ENCODE measurements at regions not wholly inside any gene's neighbourhood (a gene's known extent, or its start where the extent isn't known, plus 50 kb on each side); places are given as distances from the start of the nearest gene placed in this dataset.

DNA sequence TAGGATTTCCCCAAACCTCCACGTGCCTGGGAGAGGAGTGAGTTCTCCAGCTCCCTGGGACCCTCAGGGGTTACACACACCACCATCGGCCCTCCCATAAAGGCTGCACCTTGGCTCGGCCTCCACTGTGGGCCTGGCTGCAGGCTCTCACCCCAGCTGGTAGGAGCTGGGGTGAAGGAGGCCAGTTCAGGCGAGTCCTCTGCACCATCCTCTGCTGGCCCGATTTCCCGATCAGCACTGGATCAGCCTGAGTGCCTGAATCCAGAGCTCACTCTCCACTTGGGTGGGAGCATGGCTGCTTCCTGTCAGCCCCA, 115.1 kb upstream of the RET start:
- ATAC-seq (ENCODE audit: low read depth) (no peak), DNase-seq (no peak)
- no peak overlapping the region for H3K27ac Mint-ChIP-seq
- Histone ChIP-seq H3K36me3 (replicated peaks in 1 of 2; ENCODE audit: control extremely low read depth in 1 of 2, control insufficient read depth in 1 of 2, extremely low read depth in 1 of 2, insufficient read depth in 2 of 2, low read length in 1 of 2) (no peaks in the 10 kb centered on the region), H3K9ac (ENCODE audit: low read length) (no peak overlapping the region), H3K9me3 (ENCODE audit: control extremely low read depth in 1 of 3, control insufficient read depth in 2 of 3, insufficient read depth in 1 of 3, low read length in 2 of 3) (no peaks in the 10 kb centered on the region), H3K4me1 (ENCODE audit: control insufficient read depth in 2 of 2, insufficient read depth in 2 of 2, low read length in 2 of 2) (no peaks in the 10 kb centered on the region), H2AFZ (ENCODE audit: insufficient read depth, low read depth, low read length, poor library complexity, severe bottlenecking) (no peak overlapping the region), H3K4me2 (replicated peaks; ENCODE audit: low read depth, low read length, poor library complexity, severe bottlenecking) (no peak overlapping the region), H4K20me1 (ENCODE audit: control insufficient read depth, insufficient read depth, low read length, poor library complexity, severe bottlenecking) (no peaks in the 10 kb centered on the region), H3K4me3 (ENCODE audit: control extremely low read depth in 1 of 5, extremely low read depth in 1 of 5, insufficient read depth in 1 of 5, low read depth in 2 of 5, low read length in 4 of 5) (no peak overlapping the region), H3K27me3 (replicated peaks in 1 of 4; ENCODE audit: control extremely low read depth in 1 of 4, control insufficient read depth in 3 of 4, insufficient read depth in 4 of 4, low read length in 3 of 4) (no peaks in the 10 kb centered on the region), H3K27ac (ENCODE audit: low read length in 2 of 2) (no peak overlapping the region), H3K79me2 (ENCODE audit: control insufficient read depth, insufficient read depth, low read length) (no peaks in the 10 kb centered on the region)
- H3K4me1 Mint-ChIP-seq: no peaks in the 10 kb centered on the region
- 87% methylated on average over 6 of the region's 6 CpGs for WGBS (ENCODE audit: insufficient coverage)
- H3K27me3 Mint-ChIP-seq: no peaks in the 10 kb centered on the region
- CTCF ChIA-PET: no interaction called here
- intact Hi-C loops (cut with micrococcal nuclease): no loop called here
- TF ChIP-seq EZH2 (IDR thresholded peaks at IDR 0.05; ENCODE audit: borderline replicate concordance, insufficient read depth, low read depth, low read length, poor library complexity, severe bottlenecking): no peak
- no peak overlapping the region for H3K4me3 Mint-ChIP-seq
- POLR2A ChIA-PET: no interaction called here
- peaks cover 3% of the 10 kb centered on the region for H3K9me3 Mint-ChIP-seq (ENCODE audit: insufficient read depth)

DNA sequence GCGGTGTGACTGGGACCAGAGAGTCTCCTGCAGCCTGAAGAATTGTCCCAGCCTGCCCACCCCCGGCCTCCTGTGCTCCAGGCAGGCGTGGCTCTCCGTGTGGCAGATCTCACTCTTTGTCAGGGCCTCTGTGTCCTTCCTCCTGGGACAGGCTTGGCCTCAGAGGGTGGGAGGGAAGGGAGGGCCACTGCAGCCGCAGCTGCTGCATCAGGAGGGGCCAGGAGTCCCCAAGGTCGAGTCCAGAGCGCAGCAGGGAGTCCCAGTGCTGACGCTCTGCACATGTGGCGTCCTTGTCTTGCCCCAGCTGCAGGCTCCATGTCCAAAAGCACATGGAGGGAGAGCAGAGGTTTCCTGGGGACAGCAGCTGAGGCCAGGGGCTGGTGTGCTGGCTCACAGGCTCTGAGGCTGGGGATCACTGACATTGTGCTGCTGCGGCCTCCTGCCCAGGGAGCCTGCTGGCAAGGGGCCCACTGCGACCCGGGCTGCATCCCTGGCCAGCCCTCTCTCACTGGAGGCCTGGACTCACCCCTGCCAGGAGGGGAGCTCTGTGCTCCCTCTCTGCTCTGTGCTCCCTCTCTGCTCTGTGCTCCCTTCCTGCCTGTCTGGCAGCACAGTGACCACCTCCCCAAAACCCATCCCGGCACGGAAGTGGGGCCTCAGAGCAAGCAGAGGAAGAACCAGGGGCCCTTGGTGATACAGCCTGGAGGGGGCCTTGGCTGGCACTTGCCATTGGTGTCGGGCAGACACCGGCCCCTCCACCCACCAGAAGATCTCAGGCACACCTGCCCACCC, 114.6 kb upstream of the RET start:
- Histone ChIP-seq H3K79me2 (ENCODE audit: control insufficient read depth, insufficient read depth, low read length) (no peaks in the 10 kb centered on the region), H3K9me3 (ENCODE audit: control extremely low read depth in 1 of 3, control insufficient read depth in 2 of 3, insufficient read depth in 1 of 3, low read length in 2 of 3) (no peaks in the 10 kb centered on the region), H2AFZ (ENCODE audit: insufficient read depth, low read depth, low read length, poor library complexity, severe bottlenecking) (no peak overlapping the region), H4K20me1 (ENCODE audit: control insufficient read depth, insufficient read depth, low read length, poor library complexity, severe bottlenecking) (no peaks in the 10 kb centered on the region), H3K4me3 (ENCODE audit: control extremely low read depth in 1 of 5, extremely low read depth in 1 of 5, insufficient read depth in 1 of 5, low read depth in 2 of 5, low read length in 4 of 5) (no peak overlapping the region), H3K9ac (ENCODE audit: low read length) (no peak overlapping the region), H3K4me1 (ENCODE audit: control insufficient read depth in 2 of 2, insufficient read depth in 2 of 2, low read length in 2 of 2) (no peaks in the 10 kb centered on the region), H3K27ac (ENCODE audit: low read length in 2 of 2) (no peak overlapping the region), H3K4me2 (replicated peaks; ENCODE audit: low read depth, low read length, poor library complexity, severe bottlenecking) (no peak overlapping the region), H3K27me3 (replicated peaks in 1 of 4; ENCODE audit: control extremely low read depth in 1 of 4, control insufficient read depth in 3 of 4, insufficient read depth in 4 of 4, low read length in 3 of 4) (no peaks in the 10 kb centered on the region), H3K36me3 (replicated peaks in 1 of 2; ENCODE audit: control extremely low read depth in 1 of 2, control insufficient read depth in 1 of 2, extremely low read depth in 1 of 2, insufficient read depth in 2 of 2, low read length in 1 of 2) (no peaks in the 10 kb centered on the region)
- ATAC-seq (ENCODE audit: low read depth) (no peak), DNase-seq (no peak)
- intact Hi-C loops (cut with micrococcal nuclease): no loop called here
- CTCF ChIA-PET: no interaction called here
- Mint-ChIP-seq H3K9me3 (ENCODE audit: insufficient read depth) (no peaks in the 10 kb centered on the region), H3K27me3 (no peaks in the 10 kb centered on the region), H3K4me3 (no peak overlapping the region), H3K27ac (no peak overlapping the region), H3K4me1 (no peaks in the 10 kb centered on the region)
- 80% methylated on average over 15 of the region's 16 CpGs for WGBS (ENCODE audit: insufficient coverage)
- TF ChIP-seq, protein P1, sequence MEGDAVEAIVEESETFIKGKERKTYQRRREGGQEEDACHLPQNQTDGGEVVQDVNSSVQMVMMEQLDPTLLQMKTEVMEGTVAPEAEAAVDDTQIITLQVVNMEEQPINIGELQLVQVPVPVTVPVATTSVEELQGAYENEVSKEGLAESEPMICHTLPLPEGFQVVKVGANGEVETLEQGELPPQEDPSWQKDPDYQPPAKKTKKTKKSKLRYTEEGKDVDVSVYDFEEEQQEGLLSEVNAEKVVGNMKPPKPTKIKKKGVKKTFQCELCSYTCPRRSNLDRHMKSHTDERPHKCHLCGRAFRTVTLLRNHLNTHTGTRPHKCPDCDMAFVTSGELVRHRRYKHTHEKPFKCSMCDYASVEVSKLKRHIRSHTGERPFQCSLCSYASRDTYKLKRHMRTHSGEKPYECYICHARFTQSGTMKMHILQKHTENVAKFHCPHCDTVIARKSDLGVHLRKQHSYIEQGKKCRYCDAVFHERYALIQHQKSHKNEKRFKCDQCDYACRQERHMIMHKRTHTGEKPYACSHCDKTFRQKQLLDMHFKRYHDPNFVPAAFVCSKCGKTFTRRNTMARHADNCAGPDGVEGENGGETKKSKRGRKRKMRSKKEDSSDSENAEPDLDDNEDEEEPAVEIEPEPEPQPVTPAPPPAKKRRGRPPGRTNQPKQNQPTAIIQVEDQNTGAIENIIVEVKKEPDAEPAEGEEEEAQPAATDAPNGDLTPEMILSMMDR (IDR thresholded peaks at IDR 0.05): no peak
- no peak for TF ChIP-seq EZH2 (IDR thresholded peaks at IDR 0.05; ENCODE audit: borderline replicate concordance, insufficient read depth, low read depth, low read length, poor library complexity, severe bottlenecking)
- POLR2A ChIA-PET: no interaction called here
